ENCODE measurements at regions not wholly inside any gene's neighbourhood (a gene's known extent, or its start where the extent isn't known, plus 50 kb on each side); places are given as distances from the start of the nearest gene placed in this dataset.

DNA sequence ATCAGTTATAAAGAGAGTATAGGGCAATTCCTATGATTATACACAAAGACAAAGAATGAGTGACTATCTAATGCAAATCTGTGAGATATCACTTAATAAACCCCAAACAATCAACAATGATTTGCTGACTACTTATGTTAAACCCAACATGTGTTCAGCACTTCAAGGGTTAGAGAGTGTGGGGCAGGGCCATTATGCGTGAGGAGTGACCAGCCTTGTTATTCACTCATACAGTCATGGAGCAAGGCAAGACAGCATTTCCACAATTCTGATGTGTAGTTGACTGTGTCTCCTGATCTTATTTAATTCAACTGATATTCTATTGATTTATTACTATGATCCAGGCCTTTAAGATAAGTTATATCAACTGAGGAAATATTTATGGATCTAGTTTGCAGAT lies 251.7 kb downstream of the CYRIA start:
- Histone ChIP-seq H3K4me3 (ENCODE audit: low read length) (no peak overlapping the region), H3K36me3 (ENCODE audit: insufficient read depth, low read length) (no peaks in the 10 kb centered on the region), H3K27me3 (ENCODE audit: control insufficient read depth in 1 of 2, insufficient read depth in 2 of 2, low read length in 2 of 2) (no peaks in the 10 kb centered on the region), H3K27ac (ENCODE audit: low read depth in 1 of 2, low read length in 2 of 2) (no peak overlapping the region), H3K9me3 (ENCODE audit: control insufficient read depth in 1 of 2, insufficient read depth in 1 of 2, low read length in 2 of 2) (peaks cover 0 to 7% of the 10 kb centered on the region in 2 experiments), H3K4me1 (ENCODE audit: insufficient read depth, low read length) (no peaks in the 10 kb centered on the region)
- ATAC-seq (ENCODE audit: poor library complexity) (no peak), DNase-seq (no peak)
- H3K27ac Mint-ChIP-seq, result no peak overlapping the region
- no peaks in the 10 kb centered on the region for H3K4me1 Mint-ChIP-seq (ENCODE audit: low read depth)
- intact Hi-C loops (cut with DNase I, micrococcal nuclease), result no loop called here
- ChIA-PET POLR2A (no interaction called here), CTCF (no interaction called here)
- no peak overlapping the region for H3K4me3 Mint-ChIP-seq
- H3K36me3 Mint-ChIP-seq (ENCODE audit: low read depth), result no peaks in the 10 kb centered on the region
- H3K27me3 Mint-ChIP-seq, result no peaks in the 10 kb centered on the region
- TF ChIP-seq, protein P1, sequence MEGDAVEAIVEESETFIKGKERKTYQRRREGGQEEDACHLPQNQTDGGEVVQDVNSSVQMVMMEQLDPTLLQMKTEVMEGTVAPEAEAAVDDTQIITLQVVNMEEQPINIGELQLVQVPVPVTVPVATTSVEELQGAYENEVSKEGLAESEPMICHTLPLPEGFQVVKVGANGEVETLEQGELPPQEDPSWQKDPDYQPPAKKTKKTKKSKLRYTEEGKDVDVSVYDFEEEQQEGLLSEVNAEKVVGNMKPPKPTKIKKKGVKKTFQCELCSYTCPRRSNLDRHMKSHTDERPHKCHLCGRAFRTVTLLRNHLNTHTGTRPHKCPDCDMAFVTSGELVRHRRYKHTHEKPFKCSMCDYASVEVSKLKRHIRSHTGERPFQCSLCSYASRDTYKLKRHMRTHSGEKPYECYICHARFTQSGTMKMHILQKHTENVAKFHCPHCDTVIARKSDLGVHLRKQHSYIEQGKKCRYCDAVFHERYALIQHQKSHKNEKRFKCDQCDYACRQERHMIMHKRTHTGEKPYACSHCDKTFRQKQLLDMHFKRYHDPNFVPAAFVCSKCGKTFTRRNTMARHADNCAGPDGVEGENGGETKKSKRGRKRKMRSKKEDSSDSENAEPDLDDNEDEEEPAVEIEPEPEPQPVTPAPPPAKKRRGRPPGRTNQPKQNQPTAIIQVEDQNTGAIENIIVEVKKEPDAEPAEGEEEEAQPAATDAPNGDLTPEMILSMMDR (IDR thresholded peaks at IDR 0.05), result no peak
- no peaks in the 10 kb centered on the region for H3K9me3 Mint-ChIP-seq

GRCh38 chr2:16413285-16413684 lies 252.3 kb downstream of the CYRIA start:
- H3K36me3 Mint-ChIP-seq (ENCODE audit: low read depth), result no peaks in the 10 kb centered on the region
- Histone ChIP-seq H3K9me3 (ENCODE audit: control insufficient read depth in 1 of 2, insufficient read depth in 1 of 2, low read length in 2 of 2) (peaks cover 0 to 7% of the 10 kb centered on the region in 2 experiments), H3K4me3 (ENCODE audit: low read length) (no peak overlapping the region), H3K27me3 (ENCODE audit: control insufficient read depth in 1 of 2, insufficient read depth in 2 of 2, low read length in 2 of 2) (no peaks in the 10 kb centered on the region), H3K27ac (ENCODE audit: low read depth in 1 of 2, low read length in 2 of 2) (no peak overlapping the region), H3K36me3 (ENCODE audit: insufficient read depth, low read length) (no peaks in the 10 kb centered on the region), H3K4me1 (ENCODE audit: insufficient read depth, low read length) (no peaks in the 10 kb centered on the region)
- ChIA-PET POLR2A (no interaction called here), CTCF (no interaction called here)
- ATAC-seq (ENCODE audit: poor library complexity) (no peak), DNase-seq (no peak)
- TF ChIP-seq, protein P1 (IDR thresholded peaks at IDR 0.05), result no peak
- H3K9me3 Mint-ChIP-seq, result no peaks in the 10 kb centered on the region
- intact Hi-C loops (cut with DNase I, micrococcal nuclease), result no loop called here
- no peak overlapping the region for H3K4me3 Mint-ChIP-seq
- H3K27ac Mint-ChIP-seq, result no peak overlapping the region
- no peaks in the 10 kb centered on the region for H3K4me1 Mint-ChIP-seq (ENCODE audit: low read depth)
- H3K27me3 Mint-ChIP-seq, result no peaks in the 10 kb centered on the region

GRCh38 chr2:16412321-16413030 lies 253.2 kb downstream of the CYRIA start:
- no peaks in the 10 kb centered on the region for H3K36me3 Mint-ChIP-seq (ENCODE audit: low read depth)
- TF ChIP-seq, protein P1 (IDR thresholded peaks at IDR 0.05), result no peak
- H3K27me3 Mint-ChIP-seq, result no peaks in the 10 kb centered on the region
- Histone ChIP-seq H3K27ac (ENCODE audit: low read depth in 1 of 2, low read length in 2 of 2) (no peak overlapping the region), H3K36me3 (ENCODE audit: insufficient read depth, low read length) (no peaks in the 10 kb centered on the region), H3K9me3 (ENCODE audit: control insufficient read depth in 1 of 2, insufficient read depth in 1 of 2, low read length in 2 of 2) (peaks cover 0 to 7% of the 10 kb centered on the region in 2 experiments), H3K4me3 (ENCODE audit: low read length) (no peak overlapping the region), H3K27me3 (ENCODE audit: control insufficient read depth in 1 of 2, insufficient read depth in 2 of 2, low read length in 2 of 2) (no peaks in the 10 kb centered on the region), H3K4me1 (ENCODE audit: insufficient read depth, low read length) (no peaks in the 10 kb centered on the region)
- intact Hi-C loops (cut with DNase I, micrococcal nuclease), result no loop called here
- CTCF ChIA-PET, result no interaction called here
- no peak for DNase-seq
- H3K4me1 Mint-ChIP-seq (ENCODE audit: low read depth), result no peaks in the 10 kb centered on the region
- no peak for ATAC-seq (ENCODE audit: poor library complexity)
- H3K27ac Mint-ChIP-seq, result no peak overlapping the region
- H3K4me3 Mint-ChIP-seq, result no peak overlapping the region
- H3K9me3 Mint-ChIP-seq, result no peaks in the 10 kb centered on the region
- POLR2A ChIA-PET, result no interaction called here
